GM18511 (cell line): ENCODE measurements at regions not wholly inside any gene's neighbourhood (a gene's known extent, or its start where the extent isn't known, plus 50 kb on each side); places are given as distances from the start of the nearest gene placed in this dataset.
A peak's percentile ranks its signal among the peaks of the same experiment; 100 is the strongest.

Source experiments
- ATAC-seq: cut with Tn5 transposase; IDR thresholded peaks from one replicate; pipeline ENCODE4 v1.9.1; 2021; ENCODE audit warnings: mild to moderate bottlenecking, moderate library complexity; ENCODE audit not compliant: unreplicated experiment

GRCh38 chr14:34069854-34070582 lies 119.1 kb upstream of the EGLN3 start:
- ATAC-seq: no peak

- no peak for ATAC-seq
Observed at GRCh38 chr14:34067587-34067986, 116.7 kb upstream of the EGLN3 start.

DNA sequence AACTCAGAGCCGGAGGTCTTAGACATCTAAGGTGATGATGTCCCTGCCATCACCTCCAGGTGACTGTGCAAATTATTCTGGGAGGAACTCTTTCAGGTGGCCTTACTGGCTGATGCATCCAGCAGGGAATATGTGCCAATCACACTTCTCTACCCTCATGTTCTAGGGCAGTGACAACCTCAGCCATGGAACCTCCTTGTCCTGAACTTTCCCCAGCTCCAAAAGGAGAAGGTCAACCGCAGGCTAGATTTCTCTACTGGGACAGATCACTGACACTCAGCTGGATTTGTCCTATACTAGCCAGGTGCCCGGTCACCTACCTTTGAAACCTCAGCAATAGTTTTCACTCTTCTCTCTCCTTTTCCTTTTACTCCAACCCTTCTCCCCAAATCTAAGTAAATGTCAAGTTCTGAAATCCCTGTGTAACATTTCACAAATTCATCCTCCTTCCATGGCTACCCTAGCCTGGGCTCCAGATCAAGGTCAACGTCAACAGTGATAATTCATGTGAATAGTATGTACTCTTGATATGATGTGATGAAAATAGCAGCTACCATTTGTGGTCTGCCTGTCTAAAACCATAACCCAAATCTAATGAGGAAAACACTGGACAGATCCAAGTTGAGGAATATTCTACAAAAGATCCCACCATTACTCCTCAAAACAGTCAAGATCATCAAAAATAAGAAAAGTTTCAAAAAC lies 115.0 kb upstream of the EGLN3 start:
- no peak for ATAC-seq

- no peak for ATAC-seq
Observed at GRCh38 chr14:34065236-34065635, 114.4 kb upstream of the EGLN3 start.

DNA sequence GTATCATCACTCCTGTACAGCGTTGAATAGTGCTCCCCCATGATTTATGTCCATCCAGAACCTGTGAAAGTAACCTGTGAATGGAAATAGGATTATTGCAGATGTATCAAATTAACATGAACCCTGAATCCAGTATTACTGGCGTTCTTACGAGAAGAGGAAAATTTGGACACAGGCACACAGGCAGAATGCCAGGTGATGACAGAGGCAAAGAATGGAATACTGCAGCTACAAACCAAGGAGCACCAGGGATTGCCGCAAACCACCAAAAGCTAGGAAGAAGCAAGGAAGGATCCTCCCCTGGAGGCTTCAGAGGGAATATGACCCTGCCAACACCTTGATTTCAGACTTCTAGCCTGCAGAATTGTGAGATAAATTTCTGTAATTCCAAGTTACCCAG lies 113.5 kb upstream of the EGLN3 start:
- ATAC-seq: no peak

DNA sequence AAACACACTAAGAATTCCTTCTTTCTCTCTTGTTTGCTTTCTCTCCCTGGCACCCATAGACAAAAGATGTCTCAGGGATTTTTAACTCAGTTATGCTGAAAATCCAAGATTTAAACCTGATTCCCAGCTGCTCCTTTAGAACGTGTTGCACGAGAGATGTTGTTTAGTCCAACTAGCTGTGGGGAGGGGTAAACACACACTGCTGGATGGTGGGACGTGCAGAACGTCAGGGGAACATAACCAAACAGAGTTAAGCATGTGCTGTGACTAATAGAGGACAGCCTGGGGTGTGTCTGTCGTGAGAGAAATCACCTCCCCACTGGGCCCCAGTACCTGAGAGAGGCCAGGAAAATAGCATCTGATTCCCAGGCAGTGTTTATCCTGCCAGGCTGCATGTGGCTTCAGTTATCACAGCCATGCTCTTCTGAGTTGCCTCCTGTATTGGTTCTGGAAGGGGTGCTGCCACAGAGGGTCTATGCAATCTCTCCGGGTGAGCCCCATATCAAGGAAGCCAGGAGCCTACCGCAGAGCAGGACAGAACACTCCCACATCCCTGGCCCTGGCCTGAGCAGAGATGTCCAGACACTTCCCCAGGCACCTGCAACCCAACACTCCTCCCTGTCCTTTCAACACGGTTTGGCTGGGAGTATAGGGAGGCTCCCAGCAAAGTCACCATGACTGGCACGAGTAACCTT lies 112.7 kb upstream of the EGLN3 start:
- no peak for ATAC-seq

GRCh38 chr14:34063042-34063441 lies 112.2 kb upstream of the EGLN3 start:
- no peak for ATAC-seq

GRCh38 chr14:34062353-34062973 lies 111.6 kb upstream of the EGLN3 start:
- ATAC-seq: no peak

- ATAC-seq: peak; percentile 40
Observed at GRCh38 chr14:34060651-34060999, 109.8 kb upstream of the EGLN3 start.

- peak; percentile 83 for ATAC-seq
Observed at GRCh38 chr14:34059925-34060650, 109.2 kb upstream of the EGLN3 start.

- ATAC-seq: no peak
Observed at GRCh38 chr14:34059037-34059924, 108.4 kb upstream of the EGLN3 start.

GRCh38 chr14:34058510-34058909 lies 107.6 kb upstream of the EGLN3 start:
- ATAC-seq: no peak

- ATAC-seq: no peak
Observed at GRCh38 chr14:34056046-34056445, 105.2 kb upstream of the EGLN3 start.

DNA sequence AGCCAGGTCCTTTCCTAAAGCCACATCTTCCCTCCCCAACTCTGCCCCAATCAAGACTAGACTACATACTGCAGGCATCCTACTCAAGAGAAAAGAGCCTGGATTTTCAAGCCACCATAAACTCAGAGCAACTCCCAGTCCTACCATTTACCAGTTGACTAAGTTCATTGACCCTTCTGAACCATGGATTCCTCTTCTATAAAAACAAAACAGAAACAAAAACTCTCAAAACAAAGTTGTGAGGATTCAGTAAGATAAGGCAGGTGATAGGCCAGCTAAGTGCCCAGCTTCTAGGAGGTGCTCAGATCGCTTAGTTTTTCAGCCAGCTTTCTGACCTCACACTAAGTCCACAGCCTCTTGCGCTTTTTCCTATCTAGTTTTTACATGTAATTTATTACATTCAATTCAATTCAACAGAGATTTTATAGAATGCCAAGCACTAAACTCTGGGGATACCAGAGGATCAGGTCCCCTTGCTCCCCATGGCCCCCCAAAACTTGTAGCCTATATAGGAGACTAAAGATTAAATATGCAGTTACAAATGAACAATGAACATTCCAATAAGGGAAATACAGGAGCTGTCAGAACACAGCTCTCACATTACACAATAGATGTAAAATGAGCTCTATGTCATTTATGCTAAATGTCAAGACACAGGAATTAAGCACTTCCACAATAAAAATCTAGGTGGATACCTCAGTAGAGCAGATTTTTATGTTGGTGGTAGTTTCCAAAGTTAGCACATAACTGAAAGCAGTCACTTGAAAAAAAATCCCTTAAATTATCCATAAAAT lies 104.5 kb upstream of the EGLN3 start:
- no peak for ATAC-seq

DNA sequence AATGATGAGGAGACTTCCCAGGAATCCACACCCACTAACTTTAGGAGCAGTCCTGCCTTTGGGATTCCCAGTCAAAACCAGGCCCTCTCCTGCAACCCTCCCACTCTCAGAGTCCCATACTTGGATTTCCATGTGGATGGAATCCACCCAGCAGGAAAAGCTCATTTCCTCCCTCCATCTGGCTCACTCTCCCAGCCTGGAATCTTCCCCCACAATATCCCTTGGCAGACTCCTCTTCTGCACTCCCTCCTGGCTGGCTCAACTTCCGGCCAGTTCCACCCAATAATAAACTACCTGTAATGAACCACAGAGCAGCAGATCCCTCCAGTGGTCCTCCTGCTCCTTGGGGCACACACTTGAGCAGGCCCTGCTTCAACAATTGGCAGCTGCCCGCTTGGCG lies 102.8 kb upstream of the EGLN3 start:
- no peak for ATAC-seq

DNA sequence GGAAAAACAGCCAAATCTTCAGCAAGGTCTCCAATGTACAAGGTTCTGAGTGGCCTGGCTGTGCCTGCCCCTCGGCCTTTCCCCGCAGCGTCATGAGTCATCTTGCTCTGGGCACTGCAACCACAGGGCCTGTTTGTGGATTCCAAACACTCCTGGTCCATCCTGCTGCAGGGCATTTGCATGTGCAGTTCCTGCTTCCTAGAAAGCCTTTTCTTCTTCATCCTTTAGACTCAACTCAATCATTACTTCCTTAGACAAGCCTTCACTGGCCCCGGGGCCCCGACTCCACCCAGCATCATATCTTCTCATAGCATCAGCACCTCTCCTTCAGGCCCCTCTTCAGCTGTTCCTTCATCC lies 101.8 kb upstream of the EGLN3 start:
- ATAC-seq: no peak

GRCh38 chr14:34051966-34052657 lies 101.2 kb upstream of the EGLN3 start:
- ATAC-seq: peak; percentile 73

GRCh38 chr14:34050606-34051005 lies 99.7 kb upstream of the EGLN3 start:
- no peak for ATAC-seq

DNA sequence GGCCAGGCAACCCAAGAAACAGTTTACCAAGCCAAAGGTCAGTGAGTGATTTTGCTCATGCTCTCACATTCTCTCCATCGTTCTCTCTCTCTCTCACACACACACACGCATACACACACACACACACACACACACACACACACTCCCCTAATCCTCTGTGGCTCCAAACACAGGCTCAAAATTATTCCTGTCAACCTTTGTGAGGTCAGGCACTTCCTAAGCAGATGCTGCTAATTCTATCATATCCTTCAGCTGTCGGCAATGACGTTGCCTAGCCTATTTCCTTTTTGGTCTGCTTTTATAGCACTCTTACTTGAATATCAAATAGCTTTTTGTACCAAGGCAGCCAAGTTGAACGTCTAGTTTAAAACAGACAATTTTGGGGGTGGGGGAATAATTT lies 98.9 kb upstream of the EGLN3 start:
- no peak for ATAC-seq
